ENCODE measurements at regions not wholly inside any gene's neighbourhood (a gene's known extent, or its start where the extent isn't known, plus 50 kb on each side); places are given as distances from the start of the nearest gene placed in this dataset.

- 94% methylated on average over 2 of the region's 2 CpGs for WGBS
- H2AFZ ChIP-seq (ENCODE audit: low read depth, low read length), result no peak overlapping the region
- no peak overlapping the region for H3K4ac ChIP-seq (ENCODE audit: low read depth in 1 of 2, low read length in 2 of 2)
- no peak overlapping the region for H3K18ac ChIP-seq (ENCODE audit: low read depth in 1 of 2, low read length in 2 of 2)
- H2BK12ac ChIP-seq (ENCODE audit: low read length in 2 of 2), result no peak overlapping the region
- H3K27ac ChIP-seq (ENCODE audit: low read length, poor library complexity, severe bottlenecking), result no peak overlapping the region
- H3K36me3 ChIP-seq (ENCODE audit: control insufficient read depth in 1 of 2, insufficient read depth in 2 of 2, low read depth in 1 of 2, low read length in 2 of 2), result no peaks in the 10 kb centered on the region
- no peak overlapping the region for H4K91ac ChIP-seq (ENCODE audit: low read length)
- no peak for DNase-seq
- no peak overlapping the region for H2BK5ac ChIP-seq (ENCODE audit: low read depth, low read length, poor library complexity, severe bottlenecking)
- no peak overlapping the region for H3K9ac ChIP-seq (ENCODE audit: low read length)
- H3K14ac ChIP-seq (ENCODE audit: low read length in 2 of 2), result no peak overlapping the region
- no peak overlapping the region for H2BK120ac ChIP-seq (ENCODE audit: low read depth, low read length)
- H2BK15ac ChIP-seq (ENCODE audit: low read depth, poor library complexity, severe bottlenecking), result no peak overlapping the region
- H3K27me3 ChIP-seq (ENCODE audit: control insufficient read depth in 1 of 2, insufficient read depth in 1 of 2, low read length in 2 of 2), result no peaks in the 10 kb centered on the region
- H4K8ac ChIP-seq (ENCODE audit: low read length), result no peak overlapping the region
- no peak overlapping the region for H3K4me3 ChIP-seq (ENCODE audit: insufficient read depth in 1 of 2, low read depth in 1 of 2, low read length in 2 of 2)
- no peaks in the 10 kb centered on the region for H3K79me1 ChIP-seq (replicated peaks; ENCODE audit: low read length, poor library complexity, severe bottlenecking)
- H3K4me1 ChIP-seq (ENCODE audit: control insufficient read depth, insufficient read depth, low read depth, low read length), result peaks cover 2% of the 10 kb centered on the region
- H3K23ac ChIP-seq (ENCODE audit: low read length in 2 of 2), result no peak overlapping the region
- H3K4me2 ChIP-seq (ENCODE audit: low read length, poor library complexity, severe bottlenecking), result no peak overlapping the region
- H3K9me3 ChIP-seq (ENCODE audit: control insufficient read depth, low read length), result no peaks in the 10 kb centered on the region
- H2AK5ac ChIP-seq (ENCODE audit: low read length, severe bottlenecking), result no peak overlapping the region
Measured at GRCh38 chr4:123342498-123342897, 54.1 kb upstream of the SPRY1 start.

DNA sequence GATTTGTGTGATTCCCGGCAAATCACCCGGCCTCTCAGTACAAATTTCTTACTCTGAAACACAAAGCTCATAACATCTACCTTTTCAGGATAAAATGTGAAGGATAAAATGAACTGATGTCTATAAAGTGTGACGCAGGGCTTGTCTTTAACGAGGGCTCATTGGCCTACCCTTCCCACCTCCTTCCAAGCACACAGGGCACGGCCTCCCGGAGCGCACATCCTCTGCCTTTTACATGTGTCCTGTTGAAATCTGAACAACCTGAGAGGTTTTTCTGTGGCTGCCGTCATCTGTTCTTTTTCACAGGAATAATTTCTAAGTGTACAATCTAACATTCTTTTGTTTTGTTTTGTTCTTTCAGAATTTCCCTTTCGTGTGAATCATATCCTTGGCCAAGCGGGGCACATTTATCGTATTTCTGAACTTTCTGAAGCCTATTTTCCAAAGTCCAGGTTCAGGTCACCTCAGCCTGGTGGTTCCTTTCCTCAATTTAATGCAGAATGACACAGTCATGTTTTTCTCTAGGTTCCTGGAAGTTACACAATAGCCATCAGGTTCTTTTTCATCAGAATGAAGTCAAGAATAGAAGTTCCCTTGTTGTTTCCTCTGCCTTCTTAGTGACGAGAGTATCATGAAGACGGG lies 53.1 kb upstream of the SPRY1 start:
- Histone ChIP-seq H2BK5ac (ENCODE audit: low read depth, low read length, poor library complexity, severe bottlenecking) (no peak overlapping the region), H4K8ac (ENCODE audit: low read length) (no peak overlapping the region), H3K9ac (ENCODE audit: low read length) (no peak overlapping the region), H3K18ac (ENCODE audit: low read depth in 1 of 2, low read length in 2 of 2) (no peak overlapping the region), H3K9me3 (ENCODE audit: control insufficient read depth, low read length) (no peaks in the 10 kb centered on the region), H3K4me1 (ENCODE audit: control insufficient read depth, insufficient read depth, low read depth, low read length) (peaks cover 2% of the 10 kb centered on the region), H3K4me3 (ENCODE audit: insufficient read depth in 1 of 2, low read depth in 1 of 2, low read length in 2 of 2) (no peak overlapping the region), H2BK12ac (ENCODE audit: low read length in 2 of 2) (no peak overlapping the region), H2AK5ac (ENCODE audit: low read length, severe bottlenecking) (no peak overlapping the region), H3K14ac (ENCODE audit: low read length in 2 of 2) (no peak overlapping the region), H3K27ac (ENCODE audit: low read length, poor library complexity, severe bottlenecking) (no peak overlapping the region), H3K27me3 (ENCODE audit: control insufficient read depth in 1 of 2, insufficient read depth in 1 of 2, low read length in 2 of 2) (no peaks in the 10 kb centered on the region), H2BK120ac (ENCODE audit: low read depth, low read length) (no peak overlapping the region), H3K4ac (ENCODE audit: low read depth in 1 of 2, low read length in 2 of 2) (no peak overlapping the region), H2AFZ (ENCODE audit: low read depth, low read length) (no peak overlapping the region), H3K36me3 (ENCODE audit: control insufficient read depth in 1 of 2, insufficient read depth in 2 of 2, low read depth in 1 of 2, low read length in 2 of 2) (no peaks in the 10 kb centered on the region), H3K4me2 (ENCODE audit: low read length, poor library complexity, severe bottlenecking) (no peak overlapping the region), H3K23ac (ENCODE audit: low read length in 2 of 2) (no peak overlapping the region), H3K79me1 (replicated peaks; ENCODE audit: low read length, poor library complexity, severe bottlenecking) (no peaks in the 10 kb centered on the region), H2BK15ac (ENCODE audit: low read depth, poor library complexity, severe bottlenecking) (no peak overlapping the region), H4K91ac (ENCODE audit: low read length) (no peak overlapping the region)
- DNase-seq, result no peak
- WGBS, result 96% methylated on average over 10 of the region's 13 CpGs

GRCh38 chr4:123345137-123345934 lies 51.3 kb upstream of the SPRY1 start:
- no peak overlapping the region for H3K27ac ChIP-seq (ENCODE audit: low read length, poor library complexity, severe bottlenecking)
- H2BK12ac ChIP-seq (ENCODE audit: low read length in 2 of 2), result no peak overlapping the region
- no peak overlapping the region for H4K8ac ChIP-seq (ENCODE audit: low read length)
- H3K36me3 ChIP-seq (ENCODE audit: control insufficient read depth in 1 of 2, insufficient read depth in 2 of 2, low read depth in 1 of 2, low read length in 2 of 2), result no peaks in the 10 kb centered on the region
- H2AK5ac ChIP-seq (ENCODE audit: low read length, severe bottlenecking), result no peak overlapping the region
- H3K9ac ChIP-seq (ENCODE audit: low read length), result no peak overlapping the region
- H3K79me1 ChIP-seq (replicated peaks; ENCODE audit: low read length, poor library complexity, severe bottlenecking), result no peaks in the 10 kb centered on the region
- 87% methylated on average over 6 of the region's 9 CpGs for WGBS
- no peak for DNase-seq
- H2BK5ac ChIP-seq (ENCODE audit: low read depth, low read length, poor library complexity, severe bottlenecking), result peak overlapping the region; percentile 3
- H4K91ac ChIP-seq (ENCODE audit: low read length), result no peak overlapping the region
- H2AFZ ChIP-seq (ENCODE audit: low read depth, low read length), result no peak overlapping the region
- no peak overlapping the region for H3K23ac ChIP-seq (ENCODE audit: low read length in 2 of 2)
- H3K14ac ChIP-seq (ENCODE audit: low read length in 2 of 2), result no peak overlapping the region
- peaks cover 2% of the 10 kb centered on the region for H3K4me1 ChIP-seq (ENCODE audit: control insufficient read depth, insufficient read depth, low read depth, low read length)
- no peak overlapping the region for H3K4ac ChIP-seq (ENCODE audit: low read depth in 1 of 2, low read length in 2 of 2)
- H3K18ac ChIP-seq (ENCODE audit: low read depth in 1 of 2, low read length in 2 of 2), result no peak overlapping the region
- no peak overlapping the region for H3K4me3 ChIP-seq (ENCODE audit: insufficient read depth in 1 of 2, low read depth in 1 of 2, low read length in 2 of 2)
- no peak overlapping the region for H2BK15ac ChIP-seq (ENCODE audit: low read depth, poor library complexity, severe bottlenecking)
- no peaks in the 10 kb centered on the region for H3K27me3 ChIP-seq (ENCODE audit: control insufficient read depth in 1 of 2, insufficient read depth in 1 of 2, low read length in 2 of 2)
- H2BK120ac ChIP-seq (ENCODE audit: low read depth, low read length), result no peak overlapping the region
- no peak overlapping the region for H3K4me2 ChIP-seq (ENCODE audit: low read length, poor library complexity, severe bottlenecking)
- no peaks in the 10 kb centered on the region for H3K9me3 ChIP-seq (ENCODE audit: control insufficient read depth, low read length)

- Histone ChIP-seq H3K9ac (ENCODE audit: low read length) (no peak overlapping the region), H2BK120ac (ENCODE audit: low read depth, low read length) (no peak overlapping the region), H3K4me1 (ENCODE audit: control insufficient read depth, insufficient read depth, low read depth, low read length) (peaks cover 2% of the 10 kb centered on the region), H3K36me3 (ENCODE audit: control insufficient read depth in 1 of 2, insufficient read depth in 2 of 2, low read depth in 1 of 2, low read length in 2 of 2) (no peaks in the 10 kb centered on the region), H3K4ac (ENCODE audit: low read depth in 1 of 2, low read length in 2 of 2) (no peak overlapping the region), H4K91ac (ENCODE audit: low read length) (no peak overlapping the region), H3K27me3 (ENCODE audit: control insufficient read depth in 1 of 2, insufficient read depth in 1 of 2, low read length in 2 of 2) (no peaks in the 10 kb centered on the region), H3K9me3 (ENCODE audit: control insufficient read depth, low read length) (no peaks in the 10 kb centered on the region), H3K23ac (ENCODE audit: low read length in 2 of 2) (no peak overlapping the region), H3K27ac (ENCODE audit: low read length, poor library complexity, severe bottlenecking) (no peak overlapping the region), H3K18ac (ENCODE audit: low read depth in 1 of 2, low read length in 2 of 2) (no peak overlapping the region), H2BK5ac (ENCODE audit: low read depth, low read length, poor library complexity, severe bottlenecking) (no peak overlapping the region), H2AK5ac (ENCODE audit: low read length, severe bottlenecking) (no peak overlapping the region), H3K79me1 (replicated peaks; ENCODE audit: low read length, poor library complexity, severe bottlenecking) (no peaks in the 10 kb centered on the region), H3K4me3 (ENCODE audit: insufficient read depth in 1 of 2, low read depth in 1 of 2, low read length in 2 of 2) (no peak overlapping the region), H2BK15ac (ENCODE audit: low read depth, poor library complexity, severe bottlenecking) (no peak overlapping the region), H3K4me2 (ENCODE audit: low read length, poor library complexity, severe bottlenecking) (no peak overlapping the region), H2BK12ac (ENCODE audit: low read length in 2 of 2) (no peak overlapping the region), H3K14ac (ENCODE audit: low read length in 2 of 2) (no peak overlapping the region), H2AFZ (ENCODE audit: low read depth, low read length) (no peak overlapping the region), H4K8ac (ENCODE audit: low read length) (no peak overlapping the region)
- DNase-seq, result no peak
- 90% methylated on average over 2 of the region's 3 CpGs for WGBS
Measured at GRCh38 chr4:123345935-123346300, 50.7 kb upstream of the SPRY1 start.
